ENCODE measurements at regions not wholly inside any gene's neighbourhood (a gene's known extent, or its start where the extent isn't known, plus 50 kb on each side); places are given as distances from the start of the nearest gene placed in this dataset.

DNA sequence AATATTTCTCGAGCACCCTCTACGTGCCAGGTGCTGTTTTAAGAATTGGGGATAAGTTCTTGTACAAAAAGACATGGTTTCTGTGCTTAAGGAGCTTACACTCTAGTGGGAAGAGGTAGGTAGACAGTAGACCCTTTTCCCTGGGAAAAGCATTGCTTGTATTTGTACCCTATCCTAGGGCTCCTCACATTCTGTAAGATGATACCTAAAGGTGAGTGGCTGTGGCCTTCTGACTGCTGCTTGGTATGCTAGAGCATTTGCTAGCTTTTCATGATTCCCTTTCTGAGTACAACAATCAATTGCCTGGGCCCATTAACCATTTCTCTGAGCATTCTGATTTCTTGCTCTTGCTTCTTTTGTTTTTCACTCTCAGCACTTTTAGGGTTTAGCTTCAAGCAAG is 286.6 kb downstream of the ZIC3 start:
- BruUV-seq (replicated peaks) = no TSS peak
- Histone ChIP-seq H3K4me1 (replicated peaks in 1 of 2; ENCODE audit: control insufficient read depth in 2 of 2, insufficient read depth in 2 of 2, low read length in 2 of 2) (no peaks in the 10 kb centered on the region), H3K4me2 (ENCODE audit: insufficient read depth, low read length) (no peak overlapping the region), H4K20me1 (replicated peaks; ENCODE audit: control insufficient read depth, insufficient read depth, low read length) (no peaks in the 10 kb centered on the region), H3K27ac (ENCODE audit: extremely low read depth, low read depth, low read length) (no peak overlapping the region), H2AFZ (ENCODE audit: low read depth, low read length) (no peak overlapping the region), H3K27me3 (ENCODE audit: control insufficient read depth in 2 of 2, insufficient read depth in 2 of 2, low read length in 2 of 2) (no peaks in the 10 kb centered on the region), H3K36me3 (ENCODE audit: control insufficient read depth, insufficient read depth, low read length) (no peaks in the 10 kb centered on the region), H3K9ac (ENCODE audit: insufficient read depth in 1 of 2, low read depth in 2 of 2, low read length in 2 of 2) (no peak overlapping the region), H3K4me3 (no peak overlapping the region), H3K9me3 (replicated peaks; ENCODE audit: control insufficient read depth, insufficient read depth, low read depth, low read length) (no peaks in the 10 kb centered on the region), H3K79me2 (ENCODE audit: control insufficient read depth, insufficient read depth, low read length) (no peaks in the 10 kb centered on the region), H3K9me1 (ENCODE audit: control insufficient read depth, insufficient read depth, low read length) (no peaks in the 10 kb centered on the region)
- TF ChIP-seq FOXJ3 (CRISPR knock-in tag; IDR thresholded peaks at IDR 0.05) = no peak
- TF ChIP-seq ATF7 (IDR thresholded peaks at IDR 0.05) = no peak
- no peak for TF ChIP-seq CREB3L1 (IDR thresholded peaks at IDR 0.05; ENCODE audit: borderline replicate concordance, low read depth)
- no peak for TF ChIP-seq ELF1 (tag; IDR thresholded peaks at IDR 0.05)
- TF ChIP-seq HDAC8 (tag; IDR thresholded peaks at IDR 0.05) = no peak
- ChIA-PET POLR2A (no interaction called here), CTCF (ENCODE audit: low intra/inter-chr PET ratio) (no interaction called here)
- FAIRE-seq = no peak
- ATAC-seq = no peak
- intact Hi-C loops (cut with micrococcal nuclease) (no loop called here), in situ Hi-C loops (cut with MboI) (no loop called here)
- no peak for DNase-seq (ENCODE audit: extremely low read depth in 1 of 4, low spot score in 3 of 4)
- WGBS (ENCODE audit: insufficient coverage, low coverage, missing lambda C conversion rate) = 0% methylated on average over 2 of the region's 2 CpGs

- no peak for TF ChIP-seq CEBPG (CRISPR knock-in tag; IDR thresholded peaks at IDR 0.05)
- peak in 1 of 2 experiments; percentile 51; a peak in 2 of 4 replicates for TF ChIP-seq CEBPG (tag; conservative IDR thresholded peaks at IDR 0.05 in 1 of 2, IDR thresholded peaks at IDR 0.05 in 1 of 2)
- no peak for TF ChIP-seq POLR3A (IDR thresholded peaks at IDR 0.05; ENCODE audit: borderline replicate concordance, extremely low read depth, insufficient read depth, insufficient read length)
- TF ChIP-seq RHOXF2B (CRISPR knock-in tag; conservative IDR thresholded peaks at IDR 0.05) = no peak
- TF ChIP-seq ZNF197 (CRISPR knock-in tag; IDR thresholded peaks at IDR 0.05; ENCODE audit: low read depth) = no peak
- TF ChIP-seq NFE2L1 (tag; IDR thresholded peaks at IDR 0.05; ENCODE audit: borderline replicate concordance, low read depth) = no peak
- FAIRE-seq = no peak
Measured at GRCh38 chrX:137855490-137855889, 289.6 kb downstream of the ZIC3 start.

More at GRCh38 chrX:137855490-137855889, 289.6 kb downstream of the ZIC3 start:
- H3K4me3 ChIP-seq = no peak overlapping the region
- no TSS peak for BruUV-seq (replicated peaks)
- H3K9me3 ChIP-seq (replicated peaks; ENCODE audit: control insufficient read depth, insufficient read depth, low read depth, low read length) = no peaks in the 10 kb centered on the region
- no peaks in the 10 kb centered on the region for H3K27me3 ChIP-seq (ENCODE audit: control insufficient read depth in 2 of 2, insufficient read depth in 2 of 2, low read length in 2 of 2)
- H3K4me2 ChIP-seq (ENCODE audit: insufficient read depth, low read length) = no peak overlapping the region
- ATAC-seq (no peak), DNase-seq (ENCODE audit: extremely low read depth in 1 of 4, low spot score in 3 of 4) (no peak)
- H3K27ac ChIP-seq (ENCODE audit: extremely low read depth, low read depth, low read length) = no peak overlapping the region
- H3K79me2 ChIP-seq (ENCODE audit: control insufficient read depth, insufficient read depth, low read length) = no peaks in the 10 kb centered on the region
- no peaks in the 10 kb centered on the region for H4K20me1 ChIP-seq (replicated peaks; ENCODE audit: control insufficient read depth, insufficient read depth, low read length)
- H3K9ac ChIP-seq (ENCODE audit: insufficient read depth in 1 of 2, low read depth in 2 of 2, low read length in 2 of 2) = no peak overlapping the region
- H3K4me1 ChIP-seq (replicated peaks in 1 of 2; ENCODE audit: control insufficient read depth in 2 of 2, insufficient read depth in 2 of 2, low read length in 2 of 2) = no peaks in the 10 kb centered on the region
- CTCF ChIA-PET (ENCODE audit: low intra/inter-chr PET ratio) = no interaction called here
- no peaks in the 10 kb centered on the region for H3K9me1 ChIP-seq (ENCODE audit: control insufficient read depth, insufficient read depth, low read length)
- WGBS (ENCODE audit: insufficient coverage, low coverage, missing lambda C conversion rate) = 0% methylated on average over 2 of the region's 2 CpGs
- H2AFZ ChIP-seq (ENCODE audit: low read depth, low read length) = no peak overlapping the region
- H3K36me3 ChIP-seq (ENCODE audit: control insufficient read depth, insufficient read depth, low read length) = no peaks in the 10 kb centered on the region
- intact Hi-C loops (cut with micrococcal nuclease) = no loop called here
- POLR2A ChIA-PET = no interaction called here
- in situ Hi-C loops (cut with MboI) = no loop called here

All from K562 (cell line).